ENCODE measurements at regions not wholly inside any gene's neighbourhood (a gene's known extent, or its start where the extent isn't known, plus 50 kb on each side); places are given as distances from the start of the nearest gene placed in this dataset.

DNA sequence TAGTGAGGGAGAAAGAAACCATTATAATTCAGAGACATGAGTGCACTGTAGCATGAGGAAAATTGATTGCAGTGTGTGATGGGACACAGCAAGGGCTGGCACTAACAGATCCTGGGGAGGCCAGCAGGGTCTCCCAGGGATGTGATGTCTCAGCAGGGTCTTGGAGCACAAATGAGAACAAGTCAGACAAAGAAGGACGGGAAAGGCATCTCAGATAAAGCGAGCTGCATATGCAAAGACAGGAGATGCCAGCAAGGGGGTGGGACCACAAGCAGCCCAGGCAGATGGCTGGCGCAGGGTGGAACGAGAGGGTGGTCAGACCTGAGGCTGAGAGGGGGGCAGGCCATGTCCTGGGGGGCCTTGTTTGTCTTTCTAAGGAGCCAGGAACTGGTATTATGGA lies 102.6 kb upstream of the DLX2 start:
- no peak for TF ChIP-seq EZH2 (IDR thresholded peaks at IDR 0.05; ENCODE audit: borderline replicate concordance)
- TF ChIP-seq, protein P1, sequence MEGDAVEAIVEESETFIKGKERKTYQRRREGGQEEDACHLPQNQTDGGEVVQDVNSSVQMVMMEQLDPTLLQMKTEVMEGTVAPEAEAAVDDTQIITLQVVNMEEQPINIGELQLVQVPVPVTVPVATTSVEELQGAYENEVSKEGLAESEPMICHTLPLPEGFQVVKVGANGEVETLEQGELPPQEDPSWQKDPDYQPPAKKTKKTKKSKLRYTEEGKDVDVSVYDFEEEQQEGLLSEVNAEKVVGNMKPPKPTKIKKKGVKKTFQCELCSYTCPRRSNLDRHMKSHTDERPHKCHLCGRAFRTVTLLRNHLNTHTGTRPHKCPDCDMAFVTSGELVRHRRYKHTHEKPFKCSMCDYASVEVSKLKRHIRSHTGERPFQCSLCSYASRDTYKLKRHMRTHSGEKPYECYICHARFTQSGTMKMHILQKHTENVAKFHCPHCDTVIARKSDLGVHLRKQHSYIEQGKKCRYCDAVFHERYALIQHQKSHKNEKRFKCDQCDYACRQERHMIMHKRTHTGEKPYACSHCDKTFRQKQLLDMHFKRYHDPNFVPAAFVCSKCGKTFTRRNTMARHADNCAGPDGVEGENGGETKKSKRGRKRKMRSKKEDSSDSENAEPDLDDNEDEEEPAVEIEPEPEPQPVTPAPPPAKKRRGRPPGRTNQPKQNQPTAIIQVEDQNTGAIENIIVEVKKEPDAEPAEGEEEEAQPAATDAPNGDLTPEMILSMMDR (IDR thresholded peaks at IDR 0.05; ENCODE audit: poor library complexity): no peak
- H4K20me1 ChIP-seq (ENCODE audit: insufficient read depth, poor library complexity, severe bottlenecking): no peaks in the 10 kb centered on the region
- H3K9me2 ChIP-seq (replicated peaks; ENCODE audit: insufficient read depth): no peaks in the 10 kb centered on the region
- no peaks in the 10 kb centered on the region for H3K27me3 ChIP-seq
- no peak overlapping the region for H2AFZ ChIP-seq
- no peaks in the 10 kb centered on the region for H3K36me3 ChIP-seq (replicated peaks; ENCODE audit: insufficient read depth, low read depth)
- H3K4me1 ChIP-seq (ENCODE audit: insufficient read depth): no peaks in the 10 kb centered on the region
- no peak overlapping the region for H3K4me3 ChIP-seq
- 73% methylated on average over 4 of the region's 4 CpGs for WGBS (ENCODE audit: low lambda C conversion rate, missing lambda C conversion rate)
- H3K9me3 ChIP-seq (ENCODE audit: low read depth): no peaks in the 10 kb centered on the region
- H3K4me2 ChIP-seq: no peak overlapping the region
- DNase-seq (ENCODE audit: low spot score): no peak
- no peaks in the 10 kb centered on the region for H3K79me2 ChIP-seq
- no peak overlapping the region for H3K27ac ChIP-seq

DNA sequence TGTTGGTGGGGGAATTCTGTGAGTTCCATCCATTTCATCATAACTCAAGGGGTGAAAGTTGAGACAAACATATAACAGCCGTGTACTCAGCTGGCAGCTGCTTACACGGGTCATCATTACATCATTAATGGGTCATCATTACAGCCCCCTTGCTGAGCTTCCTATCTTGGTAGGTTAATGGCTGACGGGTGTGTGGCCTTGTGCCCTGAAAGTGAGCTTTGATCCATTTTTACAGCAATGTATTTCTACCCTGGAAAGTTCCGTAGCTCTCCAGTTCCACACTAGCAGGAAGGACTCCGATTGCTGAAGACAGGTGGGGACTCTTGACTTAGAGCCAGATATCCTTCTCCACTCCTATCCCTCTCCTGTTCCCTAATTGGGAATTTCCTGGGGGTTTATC lies 105.2 kb upstream of the DLX2 start:
- WGBS (ENCODE audit: low lambda C conversion rate, missing lambda C conversion rate): 83% methylated on average over 5 of the region's 5 CpGs
- H2AFZ ChIP-seq: no peak overlapping the region
- H3K27me3 ChIP-seq: no peaks in the 10 kb centered on the region
- no peaks in the 10 kb centered on the region for H3K79me2 ChIP-seq
- TF ChIP-seq EZH2 (IDR thresholded peaks at IDR 0.05; ENCODE audit: borderline replicate concordance) (no peak), EZH2phosphoT487 (IDR thresholded peaks at IDR 0.05; ENCODE audit: low read depth, severe bottlenecking, unreplicated experiment) (no peak)
- TF ChIP-seq, protein P1 (IDR thresholded peaks at IDR 0.05; ENCODE audit: poor library complexity): no peak
- H3K36me3 ChIP-seq (replicated peaks; ENCODE audit: insufficient read depth, low read depth): no peaks in the 10 kb centered on the region
- H3K4me3 ChIP-seq: no peak overlapping the region
- H3K27ac ChIP-seq: peak overlapping the region; percentile 37
- peak; percentile 24 for DNase-seq (ENCODE audit: low spot score)
- no peaks in the 10 kb centered on the region for H3K9me3 ChIP-seq (ENCODE audit: low read depth)
- no peak overlapping the region for H3K4me2 ChIP-seq
- H4K20me1 ChIP-seq (ENCODE audit: insufficient read depth, poor library complexity, severe bottlenecking): no peaks in the 10 kb centered on the region
- no peaks in the 10 kb centered on the region for H3K9me2 ChIP-seq (replicated peaks; ENCODE audit: insufficient read depth)
- H3K4me1 ChIP-seq (ENCODE audit: insufficient read depth): no peaks in the 10 kb centered on the region

DNA sequence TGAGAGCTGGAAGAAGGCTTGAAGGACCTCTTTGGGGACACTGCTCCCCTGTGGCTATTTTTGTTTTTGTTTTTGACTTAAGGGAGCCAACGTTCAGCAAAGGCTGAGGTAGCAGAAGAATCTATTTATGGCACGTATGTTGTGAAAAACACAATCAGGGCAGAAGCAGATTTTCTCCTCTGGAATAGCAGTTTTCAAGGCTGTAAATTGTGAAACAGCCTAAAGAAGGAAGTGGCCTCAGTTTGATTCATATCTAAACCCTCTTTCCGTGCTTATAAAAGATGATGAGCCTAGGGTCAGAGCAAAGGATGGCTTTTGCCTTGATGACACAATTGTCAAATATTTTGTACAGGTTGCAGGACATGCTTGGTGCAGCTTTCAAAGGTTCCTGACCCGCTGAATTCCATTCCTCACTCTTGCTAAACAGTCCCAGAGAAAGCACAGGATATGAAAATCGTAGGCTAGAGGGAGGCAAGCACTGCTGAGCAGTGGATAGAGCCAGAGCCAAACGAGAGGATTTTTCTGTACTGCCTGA lies 106.2 kb upstream of the DLX2 start:
- H3K27ac ChIP-seq: no peak overlapping the region
- no peak for TF ChIP-seq EZH2phosphoT487 (IDR thresholded peaks at IDR 0.05; ENCODE audit: low read depth, severe bottlenecking, unreplicated experiment)
- TF ChIP-seq, protein P1 (IDR thresholded peaks at IDR 0.05; ENCODE audit: poor library complexity): no peak
- no peak for TF ChIP-seq EZH2 (IDR thresholded peaks at IDR 0.05; ENCODE audit: borderline replicate concordance)
- WGBS (ENCODE audit: low lambda C conversion rate, missing lambda C conversion rate): 52% methylated on average over 6 of the region's 6 CpGs
- H3K79me2 ChIP-seq: no peaks in the 10 kb centered on the region
- H3K4me2 ChIP-seq: no peak overlapping the region
- no peaks in the 10 kb centered on the region for H4K20me1 ChIP-seq (ENCODE audit: insufficient read depth, poor library complexity, severe bottlenecking)
- no peaks in the 10 kb centered on the region for H3K9me2 ChIP-seq (replicated peaks; ENCODE audit: insufficient read depth)
- DNase-seq (ENCODE audit: low spot score): no peak
- no peaks in the 10 kb centered on the region for H3K27me3 ChIP-seq
- no peak overlapping the region for H3K4me3 ChIP-seq
- H2AFZ ChIP-seq: no peak overlapping the region
- H3K36me3 ChIP-seq (replicated peaks; ENCODE audit: insufficient read depth, low read depth): no peaks in the 10 kb centered on the region
- H3K4me1 ChIP-seq (ENCODE audit: insufficient read depth): no peaks in the 10 kb centered on the region
- no peaks in the 10 kb centered on the region for H3K9me3 ChIP-seq (ENCODE audit: low read depth)

DNA sequence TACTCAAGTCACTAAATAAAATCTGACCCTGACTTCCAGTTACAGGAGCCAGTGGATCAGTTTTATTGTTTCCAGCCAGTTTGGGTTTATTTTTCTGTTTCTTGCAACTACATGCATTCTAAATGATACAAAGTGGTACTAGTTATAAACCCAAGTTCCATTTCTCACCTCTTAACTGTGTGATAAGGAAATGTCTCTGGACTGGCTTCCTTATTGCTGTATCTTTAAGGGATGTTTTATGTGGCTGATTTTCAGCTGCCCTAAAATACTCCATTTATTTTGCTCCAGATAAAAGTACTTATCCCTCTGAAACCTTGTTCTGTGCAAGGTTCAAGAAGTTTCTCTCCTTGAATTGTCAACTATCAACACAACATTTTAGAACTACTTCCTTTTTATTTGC lies 107.9 kb upstream of the DLX2 start:
- H3K27ac ChIP-seq: no peak overlapping the region
- H3K36me3 ChIP-seq (replicated peaks; ENCODE audit: insufficient read depth, low read depth): no peaks in the 10 kb centered on the region
- no peak overlapping the region for H3K4me2 ChIP-seq
- H3K27me3 ChIP-seq: no peaks in the 10 kb centered on the region
- no peaks in the 10 kb centered on the region for H3K79me2 ChIP-seq
- H3K4me3 ChIP-seq: no peak overlapping the region
- no peaks in the 10 kb centered on the region for H4K20me1 ChIP-seq (ENCODE audit: insufficient read depth, poor library complexity, severe bottlenecking)
- no peaks in the 10 kb centered on the region for H3K9me3 ChIP-seq (ENCODE audit: low read depth)
- no peaks in the 10 kb centered on the region for H3K4me1 ChIP-seq (ENCODE audit: insufficient read depth)
- no peak for TF ChIP-seq EZH2phosphoT487 (IDR thresholded peaks at IDR 0.05; ENCODE audit: low read depth, severe bottlenecking, unreplicated experiment)
- TF ChIP-seq, protein P1 (IDR thresholded peaks at IDR 0.05; ENCODE audit: poor library complexity): no peak
- TF ChIP-seq EZH2 (IDR thresholded peaks at IDR 0.05; ENCODE audit: borderline replicate concordance): no peak
- DNase-seq (ENCODE audit: low spot score): no peak
- H3K9me2 ChIP-seq (replicated peaks; ENCODE audit: insufficient read depth): no peaks in the 10 kb centered on the region
- no peak overlapping the region for H2AFZ ChIP-seq
